H1 (cell line): ENCODE measurements at regions not wholly inside any gene's neighbourhood (a gene's known extent, or its start where the extent isn't known, plus 50 kb on each side); places are given as distances from the start of the nearest gene placed in this dataset.
A peak's percentile ranks its signal among the peaks of the same experiment; 100 is the strongest.

Source experiments
- CTCF ChIA-PET: fragments of 300-600 bp; sonication (Branson Sonifier 250); formaldehyde crosslinking; loops from one replicate; lab custom pipeline; 2021; ENCODE audit not compliant: partially characterized antibody; lab: Charles Lee
- POLR2A ChIA-PET: fragments of 300-600 bp; sonication (Branson Sonifier 250); formaldehyde crosslinking; loops from one replicate; lab custom pipeline; 2021; ENCODE audit warnings: inconsistent platforms; ENCODE audit not compliant: partially characterized antibody; lab: Charles Lee
- DNase-seq, 2 experiments: peaks; one replicate each; pipeline versions ENCODE4 v3.0.0 to v3.0.0-alpha.2; 2010 to 2022; ENCODE audit warnings: low spot score in 2 of 2, low read depth in 1 of 2, mixed read lengths in 1 of 2
- FAIRE-seq: peaks from 2 replicates; lab custom pipeline; 2011; peaks lifted over from hg19 to GRCh38; lab: Jason Lieb, UNC
- H2AFZ ChIP-seq: 2 replicates; pipeline ENCODE4 v1.8.1; 2012; ENCODE audit warnings: low read length, inconsistent platforms
- H2AK5ac ChIP-seq: 2 replicates; pipeline ENCODE4 v1.6.1; 2013; ENCODE audit warnings: low read depth, low read length
- H2BK120ac ChIP-seq: replicated peaks from 2 replicates; pipeline ENCODE3; 2013; ENCODE audit warnings: low read depth, low read length, inconsistent platforms
- H2BK12ac ChIP-seq: 2 replicates; pipeline ENCODE4 v1.6.1; 2013; ENCODE audit warnings: low read depth, low read length
- H2BK15ac ChIP-seq: 2 replicates; pipeline ENCODE4 v1.6.1; 2013; ENCODE audit warnings: low read length
- H2BK20ac ChIP-seq: 2 replicates; pipeline ENCODE4 v1.6.1; 2013; ENCODE audit warnings: low read length
- H2BK5ac ChIP-seq: 2 replicates; pipeline ENCODE4 v1.6.1; 2013; ENCODE audit warnings: low read depth, low read length
- H3K14ac ChIP-seq: 2 replicates; pipeline ENCODE4 v1.6.1; 2013; ENCODE audit warnings: inconsistent platforms; ENCODE audit not compliant: insufficient read length
- H3K18ac ChIP-seq: 2 replicates; pipeline ENCODE4 v1.6.1; 2013; ENCODE audit warnings: low read length; ENCODE audit errors: extremely low read depth
- H3K23ac ChIP-seq: 2 replicates; pipeline ENCODE4 v1.6.1; 2013; ENCODE audit warnings: inconsistent platforms; ENCODE audit not compliant: insufficient read length
- H3K23me2 ChIP-seq: 2 replicates; pipeline ENCODE4 v1.6.1; 2013; ENCODE audit warnings: low read depth, low read length
- H3K27ac ChIP-seq: 2 replicates; pipeline ENCODE4 v1.6.1; 2011; ENCODE audit warnings: low read depth, low read length, inconsistent platforms
- H3K27me3 ChIP-seq, 4 experiments: replicated peaks in 1 of 4; 1 replicate in 1 of 4; 2 replicates in 3 of 4; pipeline versions ENCODE4 v1.6.1 to v1.8.1; 2011 to 2013; ENCODE audit warnings: low read length in 3 of 4, mild to moderate bottlenecking in 3 of 4, inconsistent platforms in 2 of 4, mixed read lengths in 2 of 4, moderate library complexity in 1 of 4; ENCODE audit not compliant: control insufficient read depth in 3 of 4, insufficient read depth in 3 of 4; ENCODE audit errors: extremely low read depth in 1 of 4
- H3K36me3 ChIP-seq, 4 experiments: 2 replicates each; pipeline versions ENCODE4 v1.6.1 to v1.8.1; 2011 to 2013; ENCODE audit warnings: mild to moderate bottlenecking in 4 of 4, low read length in 3 of 4, moderate library complexity in 2 of 4, control low read depth in 1 of 4, inconsistent platforms in 1 of 4; ENCODE audit not compliant: insufficient read depth in 4 of 4, control insufficient read depth in 2 of 4
- H3K4ac ChIP-seq: replicated peaks from 2 replicates; pipeline ENCODE3; 2013; ENCODE audit warnings: low read length, low read depth, mixed read lengths, inconsistent platforms; ENCODE audit not compliant: insufficient read length
- H3K4me1 ChIP-seq, 4 experiments: replicated peaks in 1 of 4; 1 replicate in 1 of 4; 2 replicates in 3 of 4; pipeline versions ENCODE4 v1.6.1 to v1.8.1; 2011 to 2013; ENCODE audit warnings: low read length in 3 of 4, inconsistent platforms in 2 of 4, mixed read lengths in 1 of 4; ENCODE audit not compliant: insufficient read depth in 4 of 4, control insufficient read depth in 3 of 4
- H3K4me2 ChIP-seq, 2 experiments: 2 replicates each; pipeline versions ENCODE4 v1.6.1 to v1.8.1; 2011 to 2013; ENCODE audit warnings: low read depth in 2 of 2, low read length in 2 of 2, control low read depth in 1 of 2, inconsistent platforms in 1 of 2, mild to moderate bottlenecking in 1 of 2; ENCODE audit not compliant: insufficient read depth in 1 of 2
- H3K4me3 ChIP-seq, 4 experiments: fragments of 200-600, 300-600 bp in 1 of 4; sonication (generic), shearing (Covaris generic), sonication (Bioruptor Twin) in 1 of 4; 2 replicates each; pipeline versions ENCODE4 v1.5.1 to v1.8.1; 2011 to 2016; ENCODE audit warnings: low read length in 4 of 4, low read depth in 3 of 4, control low read depth in 2 of 4, inconsistent platforms in 2 of 4, mild to moderate bottlenecking in 2 of 4, mixed read lengths in 1 of 4, moderate library complexity in 1 of 4; ENCODE audit not compliant: insufficient read depth in 2 of 4; ENCODE audit errors: extremely low read depth in 1 of 4
- H3K56ac ChIP-seq: replicated peaks from 2 replicates; pipeline ENCODE3; 2013; ENCODE audit warnings: low read depth, mild to moderate bottlenecking, mixed read lengths, low read length, inconsistent platforms; ENCODE audit not compliant: insufficient read length
- H3K79me1 ChIP-seq: 2 replicates; pipeline ENCODE4 v1.6.1; 2013; ENCODE audit warnings: low read depth, low read length, control low read depth
- H3K79me2 ChIP-seq, 2 experiments: 2 replicates each; pipeline versions ENCODE4 v1.6.1 to v1.8.1; 2012 to 2013; ENCODE audit warnings: low read length in 2 of 2, mild to moderate bottlenecking in 2 of 2, inconsistent platforms in 1 of 2; ENCODE audit not compliant: insufficient read depth in 2 of 2, control insufficient read depth in 1 of 2
- H3K9ac ChIP-seq, 4 experiments: replicated peaks in 1 of 4; 1 replicate in 1 of 4; 2 replicates in 3 of 4; pipeline versions ENCODE4 v1.6.1 to v1.8.1; 2011 to 2013; ENCODE audit warnings: low read depth in 3 of 4, low read length in 3 of 4, control low read depth in 2 of 4, mild to moderate bottlenecking in 2 of 4, moderate library complexity in 2 of 4, inconsistent platforms in 1 of 4; ENCODE audit errors: extremely low read depth in 1 of 4
- H3K9me3 ChIP-seq, 2 experiments: 2 replicates each; pipeline versions ENCODE4 v1.6.1 to v1.8.1; 2012 to 2013; ENCODE audit warnings: mild to moderate bottlenecking in 2 of 2, moderate library complexity in 2 of 2, control low read depth in 1 of 2, inconsistent platforms in 1 of 2, low read depth in 1 of 2, low read length in 1 of 2, mixed read lengths in 1 of 2; ENCODE audit not compliant: insufficient read depth in 2 of 2
- H4K20me1 ChIP-seq, 2 experiments: replicated peaks in 1 of 2; 2 replicates each; pipeline versions ENCODE3 to v1.8.1; 2011 to 2013; ENCODE audit warnings: inconsistent platforms in 2 of 2, low read length in 2 of 2, mild to moderate bottlenecking in 1 of 2; ENCODE audit not compliant: insufficient read depth in 2 of 2, control insufficient read depth in 1 of 2
- H4K5ac ChIP-seq: 2 replicates; pipeline ENCODE4 v1.6.1; 2013; ENCODE audit warnings: low read length, low read depth, mixed read lengths, inconsistent platforms; ENCODE audit not compliant: insufficient read length
- H4K8ac ChIP-seq: 2 replicates; pipeline ENCODE4 v1.8.0; 2013; ENCODE audit warnings: mild to moderate bottlenecking, moderate library complexity, low read length, inconsistent platforms; ENCODE audit not compliant: insufficient read depth; ENCODE audit errors: extremely low read depth
- H4K91ac ChIP-seq: replicated peaks from 2 replicates; pipeline ENCODE3; 2013; ENCODE audit warnings: low read length, mixed read lengths, inconsistent platforms; ENCODE audit not compliant: insufficient read length
- CHD2 ChIP-seq: IDR thresholded peaks from 2 replicates; pipeline ENCODE4 v1.6.1; 2012; ENCODE audit warnings: low read length, improper control_type of control experiment
- CTCF ChIP-seq, 3 experiments: IDR thresholded peaks; 1 replicate in 2 of 3; 2 replicates in 1 of 3; pipeline versions ENCODE4 v1.5.1 to v1.6.1; 2011; ENCODE audit warnings: low read length in 3 of 3, mild to moderate bottlenecking in 3 of 3, inconsistent platforms in 2 of 3, low read depth in 1 of 3, moderate library complexity in 1 of 3; ENCODE audit not compliant: insufficient read depth in 1 of 3; ENCODE audit errors: control extremely low read depth in 1 of 3
- E2F6 ChIP-seq: IDR thresholded peaks from 2 replicates; pipeline ENCODE4 v1.6.1; 2012; ENCODE audit warnings: inconsistent platforms
- HDAC6 ChIP-seq: IDR thresholded peaks from one replicate; pipeline ENCODE4 v1.7.1; 2012; ENCODE audit warnings: low read depth, mild to moderate bottlenecking, inconsistent platforms, low read length, moderate library complexity
- PHF8 ChIP-seq: fragments of 200-600 bp; sonication (generic); conservative IDR thresholded peaks from 2 replicates; pipeline ENCODE4 v1.7.1; 2012; ENCODE audit warnings: low read depth, mild to moderate bottlenecking, inconsistent platforms, low read length, moderate library complexity
- POLR2A ChIP-seq, 2 experiments: IDR thresholded peaks; 1 replicate in 1 of 2; 2 replicates in 1 of 2; pipeline ENCODE4 v1.6.1; 2011; ENCODE audit warnings: low read depth in 2 of 2, low read length in 2 of 2, mild to moderate bottlenecking in 2 of 2; ENCODE audit errors: control extremely low read depth in 1 of 2
- RFX5 ChIP-seq: IDR thresholded peaks from 2 replicates; pipeline ENCODE4 v1.6.1; 2011; ENCODE audit warnings: low read depth, low read length, improper control_type of control experiment, borderline replicate concordance
- WGBS, 2 experiments: shearing (Covaris generic) in 1 of 2; methylation state at CpG; one replicate each; pipeline versions ENCODE4 v1.1.6 to v1.1.7; 2013 to 2015; ENCODE audit warnings: low lambda C conversion rate in 2 of 2, mixed read lengths in 2 of 2, inconsistent platforms in 1 of 2, low coverage in 1 of 2, missing lambda C conversion rate in 1 of 2; ENCODE audit not compliant: insufficient replicate concordance in 2 of 2, insufficient coverage in 1 of 2, insufficient read length in 1 of 2; ENCODE audit errors: extremely low coverage in 1 of 2, missing lambda C conversion rate in 1 of 2; 5-methylcytosine and 5-hydroxymethylcytosine counted together

GRCh38 chr14:30270200-30271161, 288.5 kb upstream of the G2E3 start:
- Histone ChIP-seq H3K14ac (no peak overlapping the region), H3K9ac (no peak overlapping the region; a peak in 2 of 7 replicates), H3K18ac (peak overlapping the region; percentile 3; the same call in 1 of the 2 replicates), H3K23me2 (peaks cover 4% of the 10 kb centered on the region; the same call in 1 of the 2 replicates), H4K5ac (no peak overlapping the region), H3K4me1 (peaks cover 0 to 5% (median 1%) of the 10 kb centered on the region in 4 experiments; a peak in 1 of 7 replicates), H2BK20ac (no peak overlapping the region), H3K4ac (no peak overlapping the region), H2BK15ac (no peak overlapping the region), H3K36me3 (no peaks in the 10 kb centered on the region), H3K4me2 (peak overlapping the region; percentile 56 to 69), H3K56ac (no peak overlapping the region), H4K8ac (0 out of 2 replicates have a peak overlapping the region, but pooled peaks have one; percentile 60), H3K27ac (no peak overlapping the region), H4K91ac (no peak overlapping the region), H3K79me1 (no peaks in the 10 kb centered on the region), H3K4me3 (peak overlapping the region; percentile 16 to 47 (median 32); a peak in 6 of 8 replicates), H3K27me3 (peaks cover 0 to 3% (median 1%) of the 10 kb centered on the region in 4 experiments; a peak in 3 of 7 replicates), H3K79me2 (no peaks in the 10 kb centered on the region), H4K20me1 (no peaks in the 10 kb centered on the region), H2AFZ (peak overlapping the region; percentile 99), H3K23ac (no peak overlapping the region), H2BK5ac (no peak overlapping the region), H2AK5ac (no peak overlapping the region), H2BK120ac (no peak overlapping the region), H3K9me3 (no peaks in the 10 kb centered on the region), H2BK12ac (no peak overlapping the region)
- ChIA-PET POLR2A (interaction anchor here (0.5 to 0.7 kb wide), 2 partner anchors 13 to 265 kb away, joined by 3 to 4 read pairs; no protein-coding TSS in a partner anchor), CTCF (interaction anchor here (0.6 to 3.5 kb wide), 46 partner anchors 9 to 1519 kb away, joined by 3 to 47 read pairs (median 4); no protein-coding TSS in a partner anchor)
- 35% methylated on average over 29 of the region's 29 CpGs; no CpG with 5 or more reads in 1 of the 2 experiments for WGBS, 2 experiments
- DNase-seq (peak; percentile 80 to 93), FAIRE-seq (peak; percentile 86)
- no peak for TF ChIP-seq PHF8
- no peak for TF ChIP-seq CHD2
- peak; percentile 84 to 98 (median 92) for TF ChIP-seq CTCF (IDR thresholded peaks at IDR 0.05; ENCODE audit: control extremely low read depth in 1 of 3, insufficient read depth in 1 of 3, low read depth in 1 of 3, low read length in 3 of 3)
- no peak for TF ChIP-seq POLR2A (IDR thresholded peaks at IDR 0.05; ENCODE audit: control extremely low read depth in 1 of 2, low read depth in 2 of 2, low read length in 2 of 2)
- no peak for TF ChIP-seq E2F6
- no peak for TF ChIP-seq RFX5
- no peak for TF ChIP-seq HDAC6
